SU-DHL-6 (cell line): ENCODE measurements at regions not wholly inside any gene's neighbourhood (a gene's known extent, or its start where the extent isn't known, plus 50 kb on each side); places are given as distances from the start of the nearest gene placed in this dataset.

Experiments used
- H2AFZ ChIP-seq: fragments of 200-600 bp; sonication (generic); 2 replicates; pipeline ENCODE4 v1.6.1; 2014; ENCODE audit warnings: low read depth, mild to moderate bottlenecking, moderate library complexity, mixed read lengths, antibody characterized with exemption, low read length; ENCODE audit not compliant: severe bottlenecking
- H3F3A ChIP-seq: fragments of 200-600 bp; shearing (Covaris generic); 2 replicates; pipeline ENCODE4 v1.6.0; 2016; ENCODE audit warnings: antibody characterized with exemption, mild to moderate bottlenecking; ENCODE audit not compliant: insufficient read depth
- H3K27ac ChIP-seq: fragments of 200-600 bp; sonication (generic); 2 replicates; pipeline ENCODE4 v1.5.1; 2016; ENCODE audit warnings: low read depth, mild to moderate bottlenecking, low read length, moderate library complexity, mixed read lengths
- H3K27me3 ChIP-seq: fragments of 200-600 bp; sonication (generic), shearing (Covaris generic); 2 replicates; pipeline ENCODE4 v1.6.0; 2014; ENCODE audit warnings: mild to moderate bottlenecking, low read length
- H3K36me3 ChIP-seq: fragments of 200-600 bp; sonication (generic); 2 replicates; pipeline ENCODE4 v1.6.1; 2014; ENCODE audit warnings: mild to moderate bottlenecking, low read length, mixed read lengths
- H3K4me2 ChIP-seq: fragments of 300-600, 200-600 bp; shearing (Covaris generic), sonication (generic); 2 replicates; pipeline ENCODE4 v1.6.0; 2014; ENCODE audit warnings: low read length, low read depth, mild to moderate bottlenecking; ENCODE audit not compliant: poor library complexity, severe bottlenecking
- H3K4me3 ChIP-seq: fragments of 200-600 bp; sonication (generic); 2 replicates; pipeline ENCODE4 v1.5.1; 2014; ENCODE audit warnings: antibody characterized with exemption, low read length, mild to moderate bottlenecking, mixed read lengths; ENCODE audit not compliant: insufficient read depth, poor library complexity, severe bottlenecking
- H3K79me2 ChIP-seq: fragments of 200-600 bp; sonication (generic); 2 replicates; pipeline ENCODE4 v1.6.1; 2014; ENCODE audit warnings: mild to moderate bottlenecking, low read length, moderate library complexity; ENCODE audit not compliant: insufficient read depth
- H3K9ac ChIP-seq: fragments of 200-600 bp; sonication (generic); 2 replicates; pipeline ENCODE4 v1.7.0; 2014; ENCODE audit warnings: mild to moderate bottlenecking, low read length
- H3K9me2 ChIP-seq: fragments of 200-600 bp; sonication (generic); replicated peaks from 2 replicates; pipeline ENCODE4 v1.6.1; 2014; ENCODE audit warnings: low read length; ENCODE audit not compliant: insufficient read depth
- H3K9me3 ChIP-seq: fragments of 200-600 bp; sonication (generic); 2 replicates; pipeline ENCODE4 v1.6.1; 2014; ENCODE audit warnings: low read length, mixed read lengths; ENCODE audit not compliant: insufficient read depth
- H4K20me1 ChIP-seq: fragments of 200-600 bp; sonication (generic); 2 replicates; pipeline ENCODE4 v1.6.1; 2014; ENCODE audit warnings: low read depth, mild to moderate bottlenecking, antibody characterized with exemption, low read length, moderate library complexity, mixed read lengths
- CTCF ChIP-seq: fragments of 200-600 bp; sonication (generic); IDR thresholded peaks from one replicate; pipeline ENCODE4 v1.5.1; 2017; ENCODE audit warnings: antibody characterized with exemption, mild to moderate bottlenecking, low read length, moderate library complexity; ENCODE audit not compliant: insufficient read depth, poor library complexity, severe bottlenecking
- EZH2phosphoT487 ChIP-seq: fragments of 200-600 bp; sonication (generic), shearing (Covaris generic); conservative IDR thresholded peaks from 2 replicates; pipeline ENCODE4 v1.6.1; 2018; ENCODE audit warnings: mild to moderate bottlenecking, antibody characterized with exemption, low read length, moderate library complexity, mixed read lengths

DNA sequence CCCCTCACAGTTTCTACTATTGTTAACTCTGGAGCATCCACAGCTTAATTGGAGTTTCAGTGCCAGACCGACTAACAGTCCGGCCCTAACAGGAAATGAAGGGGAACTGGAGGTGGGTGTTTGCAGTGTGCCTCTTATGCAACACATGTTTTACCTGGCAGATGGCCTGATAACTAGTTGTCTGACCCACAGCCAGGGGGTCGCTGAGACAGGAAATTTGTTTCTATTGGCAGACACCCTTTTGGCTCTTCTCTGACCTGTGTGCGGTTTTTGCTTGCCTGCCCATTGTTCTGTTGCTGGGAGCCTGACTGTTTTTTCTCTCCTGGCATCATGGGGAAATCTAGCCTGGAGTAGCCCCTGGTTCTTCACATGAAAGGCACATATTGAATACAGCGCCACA, 1329.8 kb downstream of the DSC3 start:
- no peak overlapping the region for H3K9ac ChIP-seq
- H3K9me2 ChIP-seq = no peaks in the 10 kb centered on the region
- no peak overlapping the region for H2AFZ ChIP-seq
- no peaks in the 10 kb centered on the region for H3K36me3 ChIP-seq
- no peaks in the 10 kb centered on the region for H3K79me2 ChIP-seq
- no peaks in the 10 kb centered on the region for H4K20me1 ChIP-seq
- no peak overlapping the region for H3K4me3 ChIP-seq
- H3K27ac ChIP-seq = no peak overlapping the region
- H3F3A ChIP-seq = no peaks in the 10 kb centered on the region
- TF ChIP-seq CTCF = no peak
- no peak for TF ChIP-seq EZH2phosphoT487
- no peaks in the 10 kb centered on the region; the same call in 1 of the 2 replicates for H3K9me3 ChIP-seq
- H3K27me3 ChIP-seq = no peaks in the 10 kb centered on the region
- H3K4me2 ChIP-seq = no peak overlapping the region

- no peak overlapping the region for H3K4me2 ChIP-seq
- H3K9me2 ChIP-seq = no peaks in the 10 kb centered on the region
- H3F3A ChIP-seq = no peaks in the 10 kb centered on the region
- H3K9me3 ChIP-seq = no peaks in the 10 kb centered on the region; the same call in 1 of the 2 replicates
- H3K9ac ChIP-seq = no peak overlapping the region
- no peak overlapping the region for H3K4me3 ChIP-seq
- no peak overlapping the region for H3K27ac ChIP-seq
- no peak for TF ChIP-seq EZH2phosphoT487
- TF ChIP-seq CTCF = no peak
- no peaks in the 10 kb centered on the region for H3K36me3 ChIP-seq
- no peak overlapping the region for H2AFZ ChIP-seq
- H3K79me2 ChIP-seq = no peaks in the 10 kb centered on the region
- no peaks in the 10 kb centered on the region for H3K27me3 ChIP-seq
- H4K20me1 ChIP-seq = no peaks in the 10 kb centered on the region
Observed at GRCh38 chr18:29711932-29712331, 1330.6 kb downstream of the DSC3 start.

- Histone ChIP-seq H3K9ac (no peak overlapping the region), H3K79me2 (no peaks in the 10 kb centered on the region), H3K9me2 (0 out of 2 replicates have a peak, but pooled peaks cover 4% of the 10 kb centered on the region), H3K9me3 (no peaks in the 10 kb centered on the region), H3F3A (no peaks in the 10 kb centered on the region), H3K36me3 (no peaks in the 10 kb centered on the region), H3K4me3 (no peak overlapping the region), H2AFZ (no peak overlapping the region), H3K4me2 (no peak overlapping the region), H3K27me3 (no peaks in the 10 kb centered on the region), H4K20me1 (no peaks in the 10 kb centered on the region), H3K27ac (no peak overlapping the region)
- TF ChIP-seq CTCF = no peak
- TF ChIP-seq EZH2phosphoT487 = no peak
Observed at GRCh38 chr18:29693334-29693733, 1349.2 kb downstream of the DSC3 start.
